HG03571 (cell line): ENCODE measurements at regions not wholly inside any gene's neighbourhood (a gene's known extent, or its start where the extent isn't known, plus 50 kb on each side); places are given as distances from the start of the nearest gene placed in this dataset.
"Not testable (repeated sequence)": the region's sequence is repeated elsewhere in the genome, so short reads cannot be mapped to it uniquely, and the experiment has no call there.

Experiments used
- ATAC-seq: cut with Tn5 transposase; IDR thresholded peaks from one replicate; pipeline ENCODE4 v1.9.1; 2021; ENCODE audit not compliant: unreplicated experiment

GRCh38 chr10:108568824-108569223 lies 1354.5 kb downstream of the XPNPEP1 start:
- no peak for ATAC-seq

- ATAC-seq: no peak
Measured at GRCh38 chr10:108567899-108568752, 1355.2 kb downstream of the XPNPEP1 start.

GRCh38 chr10:108566316-108567107 lies 1356.8 kb downstream of the XPNPEP1 start:
- ATAC-seq: no peak

- no peak for ATAC-seq
Measured at GRCh38 chr10:108562105-108562504, 1361.2 kb downstream of the XPNPEP1 start.

GRCh38 chr10:108561649-108562048 lies 1361.7 kb downstream of the XPNPEP1 start:
- no peak for ATAC-seq

GRCh38 chr10:108560488-108560887 lies 1362.8 kb downstream of the XPNPEP1 start:
- no peak for ATAC-seq

GRCh38 chr10:108556186-108556585 lies 1367.1 kb downstream of the XPNPEP1 start:
- ATAC-seq: no peak

GRCh38 chr10:108545921-108546320 lies 1377.4 kb downstream of the XPNPEP1 start:
- ATAC-seq: peak; percentile 96

- peak; percentile 64 for ATAC-seq
Measured at GRCh38 chr10:108544500-108545120, 1378.7 kb downstream of the XPNPEP1 start.

- ATAC-seq: not testable (repeated sequence)
Measured at GRCh38 chr10:108533551-108533950, 1369.0 kb upstream of the SORCS1 start.

GRCh38 chr10:108523016-108523800 lies 1358.7 kb upstream of the SORCS1 start:
- ATAC-seq: no peak

GRCh38 chr10:108521827-108522492 lies 1357.5 kb upstream of the SORCS1 start:
- ATAC-seq: no peak

- ATAC-seq: no peak
Measured at GRCh38 chr10:108515821-108516220, 1351.3 kb upstream of the SORCS1 start.

GRCh38 chr10:108500396-108500795 lies 1335.9 kb upstream of the SORCS1 start:
- no peak for ATAC-seq

GRCh38 chr10:108496106-108496505 lies 1331.6 kb upstream of the SORCS1 start:
- ATAC-seq: no peak

GRCh38 chr10:108490944-108491343 lies 1326.4 kb upstream of the SORCS1 start:
- no peak for ATAC-seq

GRCh38 chr10:108471420-108471819 lies 1306.9 kb upstream of the SORCS1 start:
- ATAC-seq: no peak

GRCh38 chr10:108469940-108470339 lies 1305.4 kb upstream of the SORCS1 start:
- no peak for ATAC-seq

- ATAC-seq: no peak
Measured at GRCh38 chr10:108465871-108466641, 1301.5 kb upstream of the SORCS1 start.
